ENCODE measurements at regions not wholly inside any gene's neighbourhood (a gene's known extent, or its start where the extent isn't known, plus 50 kb on each side); places are given as distances from the start of the nearest gene placed in this dataset.

DNA sequence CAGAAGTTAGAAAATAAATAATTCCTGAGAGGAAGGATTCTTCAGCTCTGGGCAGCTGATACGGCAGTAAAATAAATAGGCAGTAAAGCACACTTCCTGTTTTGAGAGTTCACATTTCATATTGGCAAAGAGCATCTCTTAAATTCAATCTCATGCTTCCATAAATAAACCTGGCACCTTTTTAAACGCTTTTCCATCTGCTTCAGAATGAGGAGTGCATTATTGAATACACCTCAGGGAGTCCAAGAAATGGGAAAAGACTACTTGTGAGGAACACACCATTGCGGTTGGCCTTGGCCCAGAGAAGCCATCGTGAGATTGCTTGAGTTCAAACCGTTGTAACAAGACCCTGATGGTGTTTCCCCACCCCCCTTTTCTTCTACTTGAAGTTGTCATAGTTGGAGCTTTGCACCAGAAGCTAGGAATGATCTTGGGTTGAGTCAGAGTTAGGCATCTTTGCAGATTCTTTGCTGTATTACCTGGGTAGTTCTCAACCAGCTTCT is 123.9 kb downstream of the RDH14 start:
- ChIA-PET CTCF (no interaction called here), POLR2A (no interaction called here)
- Histone ChIP-seq H3K4me3 (ENCODE audit: low read length) (no peak overlapping the region), H3K27me3 (ENCODE audit: control insufficient read depth in 2 of 2, insufficient read depth in 2 of 2, low read length in 2 of 2) (no peaks in the 10 kb centered on the region), H3K4me1 (ENCODE audit: control insufficient read depth in 2 of 2, insufficient read depth in 2 of 2, low read length in 2 of 2) (no peaks in the 10 kb centered on the region), H3K36me3 (ENCODE audit: control insufficient read depth in 2 of 3, insufficient read depth in 3 of 3, low read length in 3 of 3) (no peaks in the 10 kb centered on the region), H3K27ac (ENCODE audit: low read depth, low read length) (no peak overlapping the region), H3K9me3 (ENCODE audit: control insufficient read depth in 2 of 3, low read length in 3 of 3) (no peaks in the 10 kb centered on the region)
- Mint-ChIP-seq H3K36me3 (no peaks in the 10 kb centered on the region), H3K4me1 (no peaks in the 10 kb centered on the region), H3K9me3 (no peaks in the 10 kb centered on the region), H3K4me3 (no peak overlapping the region), H3K27me3 (peaks cover 6 to 31% (median 22%) of the 10 kb centered on the region in 5 donors), H3K27ac (no peak overlapping the region)
- no peak for ATAC-seq
- intact Hi-C loops (cut with micrococcal nuclease) = no loop called here
- no peak for DNase-seq

DNA sequence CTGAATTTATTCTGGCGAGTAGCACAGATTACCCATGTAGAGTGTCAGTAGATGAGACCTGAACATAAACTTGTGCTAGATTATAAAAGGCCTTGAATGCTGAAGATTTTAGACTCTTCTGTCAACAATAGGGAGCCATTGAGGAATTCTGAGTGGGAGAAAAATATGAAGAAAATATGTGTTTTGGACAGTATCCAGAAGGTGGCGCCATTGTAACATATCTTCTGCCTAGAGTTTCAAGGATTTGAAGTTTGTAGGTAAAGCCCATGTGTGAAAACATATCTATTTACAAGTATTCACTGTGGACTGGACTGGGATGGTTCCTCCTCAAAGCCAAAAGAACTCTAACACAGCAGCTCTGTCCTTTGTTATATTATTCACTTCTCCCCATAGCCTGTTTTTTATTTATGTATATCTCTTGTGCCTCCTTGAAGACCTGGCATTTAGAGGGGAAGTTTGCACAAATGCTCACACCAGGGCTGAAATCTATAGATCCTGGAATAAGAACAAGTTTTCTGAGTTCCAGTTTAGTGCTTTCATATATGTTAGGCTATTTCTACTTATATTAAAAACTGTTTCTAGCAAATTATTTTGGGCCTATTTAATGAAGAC is 124.9 kb downstream of the RDH14 start:
- intact Hi-C loops (cut with micrococcal nuclease) = loop anchor here (1.0 kb wide), 1 partner anchor 1428 kb away; no protein-coding TSS in a partner anchor
- ChIA-PET POLR2A (no interaction called here), CTCF (no interaction called here)
- Histone ChIP-seq H3K27ac (ENCODE audit: low read depth, low read length) (no peak overlapping the region), H3K27me3 (ENCODE audit: control insufficient read depth in 2 of 2, insufficient read depth in 2 of 2, low read length in 2 of 2) (no peaks in the 10 kb centered on the region), H3K4me1 (ENCODE audit: control insufficient read depth in 2 of 2, insufficient read depth in 2 of 2, low read length in 2 of 2) (no peaks in the 10 kb centered on the region), H3K4me3 (ENCODE audit: low read length) (no peak overlapping the region), H3K9me3 (ENCODE audit: control insufficient read depth in 2 of 3, low read length in 3 of 3) (no peaks in the 10 kb centered on the region), H3K36me3 (ENCODE audit: control insufficient read depth in 2 of 3, insufficient read depth in 3 of 3, low read length in 3 of 3) (no peaks in the 10 kb centered on the region)
- Mint-ChIP-seq H3K4me3 (no peak overlapping the region), H3K27ac (no peak overlapping the region), H3K36me3 (no peaks in the 10 kb centered on the region), H3K4me1 (no peaks in the 10 kb centered on the region), H3K27me3 (peaks cover 9 to 22% (median 13%) of the 10 kb centered on the region in 5 donors), H3K9me3 (no peaks in the 10 kb centered on the region)
- ATAC-seq = no peak
- DNase-seq = peak in 3 of 9 donors; percentile 2 to 18 (median 6)

DNA sequence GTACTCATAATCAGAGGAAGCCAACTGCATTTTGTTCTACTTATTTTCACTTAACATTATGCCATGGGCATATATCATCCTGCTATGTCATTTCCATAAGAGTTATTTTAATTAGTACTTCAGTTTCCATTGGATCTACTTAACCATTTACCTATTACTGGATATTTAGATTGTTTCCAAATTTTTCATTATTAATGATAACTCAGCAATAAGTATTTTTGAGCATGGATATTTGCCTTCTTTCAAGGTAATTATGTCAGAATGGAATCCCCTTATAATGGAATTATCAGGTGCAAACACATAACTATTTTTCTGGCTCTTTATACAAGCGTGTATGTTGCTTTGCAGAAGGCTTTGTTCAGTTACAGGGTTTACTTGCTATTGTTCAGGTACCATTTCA is 126.6 kb downstream of the RDH14 start:
- intact Hi-C loops (cut with micrococcal nuclease) = no loop called here

DNA sequence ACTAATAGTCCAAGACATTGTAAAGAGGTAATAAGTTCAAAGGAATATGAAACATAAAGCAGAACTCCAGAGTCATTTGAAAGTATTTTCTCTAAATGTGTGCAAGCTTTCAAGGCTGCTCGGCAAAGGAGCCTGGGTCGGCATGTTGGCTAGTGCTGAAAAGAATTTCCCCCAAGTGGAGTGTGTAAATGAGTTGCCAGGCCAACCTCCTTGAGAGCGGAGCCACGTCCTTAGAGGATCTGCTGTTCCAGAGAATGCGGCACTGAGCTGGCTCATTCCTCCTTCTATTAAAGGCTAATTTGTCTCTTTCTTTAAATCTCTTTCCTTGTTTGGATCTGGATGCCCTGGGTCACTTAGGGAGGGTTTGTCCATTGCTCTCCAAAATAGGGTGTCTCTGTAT is 127.5 kb downstream of the RDH14 start:
- H3K27me3 ChIP-seq (ENCODE audit: control insufficient read depth in 2 of 2, insufficient read depth in 2 of 2, low read length in 2 of 2) = no peaks in the 10 kb centered on the region
- no peak overlapping the region for H3K4me3 Mint-ChIP-seq
- no peaks in the 10 kb centered on the region for H3K4me1 ChIP-seq (ENCODE audit: control insufficient read depth in 2 of 2, insufficient read depth in 2 of 2, low read length in 2 of 2)
- intact Hi-C loops (cut with micrococcal nuclease) = no loop called here
- H3K27me3 Mint-ChIP-seq = peaks cover 5 to 14% (median 6%) of the 10 kb centered on the region in 5 donors
- H3K9me3 ChIP-seq (ENCODE audit: control insufficient read depth in 2 of 3, low read length in 3 of 3) = no peaks in the 10 kb centered on the region
- DNase-seq (no peak), ATAC-seq (no peak)
- H3K27ac Mint-ChIP-seq = no peak overlapping the region
- H3K4me1 Mint-ChIP-seq = no peaks in the 10 kb centered on the region
- H3K9me3 Mint-ChIP-seq = no peaks in the 10 kb centered on the region
- H3K27ac ChIP-seq (ENCODE audit: low read depth, low read length) = no peak overlapping the region
- ChIA-PET CTCF (interaction anchor here (0.8 kb wide), 1 partner anchor 1426 kb away, joined by 3 read pairs; no protein-coding TSS in a partner anchor), POLR2A (no interaction called here)
- H3K4me3 ChIP-seq (ENCODE audit: low read length) = no peak overlapping the region
- no peaks in the 10 kb centered on the region for H3K36me3 Mint-ChIP-seq
- no peaks in the 10 kb centered on the region for H3K36me3 ChIP-seq (ENCODE audit: control insufficient read depth in 2 of 3, insufficient read depth in 3 of 3, low read length in 3 of 3)

More for the DNA sequence above, 126.6 kb downstream of the RDH14 start:
- no peaks in the 10 kb centered on the region for H3K36me3 ChIP-seq (ENCODE audit: control insufficient read depth in 2 of 3, insufficient read depth in 3 of 3, low read length in 3 of 3)
- no peaks in the 10 kb centered on the region for H3K36me3 Mint-ChIP-seq
- no peak for DNase-seq
- CTCF ChIA-PET = no interaction called here
- peaks cover 5 to 14% (median 8%) of the 10 kb centered on the region in 5 donors for H3K27me3 Mint-ChIP-seq
- H3K4me3 Mint-ChIP-seq = no peak overlapping the region
- no peaks in the 10 kb centered on the region for H3K27me3 ChIP-seq (ENCODE audit: control insufficient read depth in 2 of 2, insufficient read depth in 2 of 2, low read length in 2 of 2)
- H3K4me1 ChIP-seq (ENCODE audit: control insufficient read depth in 2 of 2, insufficient read depth in 2 of 2, low read length in 2 of 2) = no peaks in the 10 kb centered on the region
- H3K4me1 Mint-ChIP-seq = no peaks in the 10 kb centered on the region
- H3K9me3 Mint-ChIP-seq = no peaks in the 10 kb centered on the region
- H3K4me3 ChIP-seq (ENCODE audit: low read length) = no peak overlapping the region
- no peak for ATAC-seq
- H3K27ac ChIP-seq (ENCODE audit: low read depth, low read length) = no peak overlapping the region
- H3K27ac Mint-ChIP-seq = no peak overlapping the region
- no peaks in the 10 kb centered on the region for H3K9me3 ChIP-seq (ENCODE audit: control insufficient read depth in 2 of 3, low read length in 3 of 3)
- POLR2A ChIA-PET = no interaction called here

DNA sequence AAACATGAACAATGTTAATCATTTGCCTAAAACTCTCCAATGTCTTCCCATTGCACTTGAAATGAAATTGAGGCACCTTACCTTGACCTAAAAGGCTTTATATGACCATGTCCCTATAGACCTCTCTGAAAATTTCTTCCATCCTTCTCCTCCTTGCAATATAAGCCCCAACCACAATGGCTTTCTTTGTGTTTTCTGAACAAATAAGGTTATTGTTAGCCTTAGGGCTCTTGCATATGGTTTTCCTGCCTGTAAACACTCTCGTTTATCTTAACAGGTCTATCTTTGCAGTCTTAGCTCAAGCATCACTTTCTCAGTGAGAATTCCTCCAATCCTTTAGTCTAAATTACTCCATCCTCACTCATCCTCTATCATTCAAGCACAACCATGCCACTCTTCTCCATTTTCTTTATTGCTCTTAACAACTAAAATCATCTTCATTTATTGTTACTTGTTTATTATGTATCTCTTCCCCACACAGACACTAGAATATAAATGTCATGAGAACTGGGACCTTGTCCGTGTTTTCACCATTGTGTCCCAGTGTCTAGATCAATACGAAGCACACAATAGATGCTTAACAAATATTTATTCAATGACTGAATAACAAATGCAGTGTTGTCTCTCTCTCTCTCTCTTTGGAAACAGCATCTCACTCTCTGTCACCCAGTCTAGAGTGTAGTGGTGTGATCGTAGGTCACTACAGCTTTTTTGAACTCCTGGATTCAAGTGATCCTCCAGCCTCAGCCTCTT is 129.3 kb downstream of the RDH14 start:
- no peak overlapping the region for H3K4me3 Mint-ChIP-seq
- Histone ChIP-seq H3K4me1 (ENCODE audit: control insufficient read depth in 2 of 2, insufficient read depth in 2 of 2, low read length in 2 of 2) (no peaks in the 10 kb centered on the region), H3K4me3 (ENCODE audit: low read length) (no peak overlapping the region), H3K27ac (ENCODE audit: low read depth, low read length) (no peak overlapping the region), H3K36me3 (ENCODE audit: control insufficient read depth in 2 of 3, insufficient read depth in 3 of 3, low read length in 3 of 3) (no peaks in the 10 kb centered on the region), H3K9me3 (ENCODE audit: control insufficient read depth in 2 of 3, low read length in 3 of 3) (no peaks in the 10 kb centered on the region), H3K27me3 (ENCODE audit: control insufficient read depth in 2 of 2, insufficient read depth in 2 of 2, low read length in 2 of 2) (no peaks in the 10 kb centered on the region)
- H3K27ac Mint-ChIP-seq = no peak overlapping the region
- no peaks in the 10 kb centered on the region for H3K9me3 Mint-ChIP-seq
- intact Hi-C loops (cut with micrococcal nuclease) = no loop called here
- H3K27me3 Mint-ChIP-seq = peaks cover 6 to 15% (median 11%) of the 10 kb centered on the region in 5 donors
- no peaks in the 10 kb centered on the region for H3K36me3 Mint-ChIP-seq
- no peak for DNase-seq
- ATAC-seq = no peak
- H3K4me1 Mint-ChIP-seq = no peaks in the 10 kb centered on the region
- POLR2A ChIA-PET = interaction anchor here (0.7 kb wide), 1 partner anchor 14 kb away, joined by 3 read pairs; no protein-coding TSS in a partner anchor
- CTCF ChIA-PET = no interaction called here

DNA sequence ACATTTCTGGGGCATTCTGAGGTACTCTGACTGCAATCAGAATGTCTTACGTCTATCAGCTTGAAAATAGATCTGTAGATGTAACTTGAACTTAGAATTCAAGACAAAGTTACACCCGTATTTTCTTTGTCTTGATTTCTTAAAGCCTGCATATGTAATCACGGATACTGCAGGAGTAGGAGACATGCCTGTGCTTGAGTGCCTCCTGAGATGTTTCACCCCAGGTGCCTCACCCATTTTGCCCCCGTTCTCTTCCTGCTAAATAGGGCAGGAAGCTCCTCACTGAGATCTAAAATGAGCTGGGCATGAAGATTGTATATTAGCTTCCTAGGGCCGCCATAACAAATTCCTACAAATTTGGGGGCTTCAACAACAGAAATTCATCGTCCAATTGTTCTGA is 131.9 kb downstream of the RDH14 start:
- ChIA-PET CTCF (no interaction called here), POLR2A (no interaction called here)
- H3K9me3 ChIP-seq (ENCODE audit: control insufficient read depth in 2 of 3, low read length in 3 of 3) = no peaks in the 10 kb centered on the region
- no peak overlapping the region for H3K4me3 ChIP-seq (ENCODE audit: low read length)
- ATAC-seq (no peak), DNase-seq (no peak)
- intact Hi-C loops (cut with micrococcal nuclease) = no loop called here
- no peaks in the 10 kb centered on the region for H3K36me3 Mint-ChIP-seq
- no peaks in the 10 kb centered on the region for H3K4me1 ChIP-seq (ENCODE audit: control insufficient read depth in 2 of 2, insufficient read depth in 2 of 2, low read length in 2 of 2)
- peaks cover 0 to 3% of the 10 kb centered on the region in 2 donors for H3K27me3 ChIP-seq (ENCODE audit: control insufficient read depth in 2 of 2, insufficient read depth in 2 of 2, low read length in 2 of 2)
- no peak overlapping the region for H3K27ac ChIP-seq (ENCODE audit: low read depth, low read length)
- H3K4me1 Mint-ChIP-seq = no peaks in the 10 kb centered on the region
- H3K27ac Mint-ChIP-seq = no peak overlapping the region
- H3K27me3 Mint-ChIP-seq = peaks cover 10 to 28% (median 13%) of the 10 kb centered on the region in 5 donors
- no peaks in the 10 kb centered on the region for H3K9me3 Mint-ChIP-seq
- H3K36me3 ChIP-seq (ENCODE audit: control insufficient read depth in 2 of 3, insufficient read depth in 3 of 3, low read length in 3 of 3) = no peaks in the 10 kb centered on the region
- no peak overlapping the region for H3K4me3 Mint-ChIP-seq

DNA sequence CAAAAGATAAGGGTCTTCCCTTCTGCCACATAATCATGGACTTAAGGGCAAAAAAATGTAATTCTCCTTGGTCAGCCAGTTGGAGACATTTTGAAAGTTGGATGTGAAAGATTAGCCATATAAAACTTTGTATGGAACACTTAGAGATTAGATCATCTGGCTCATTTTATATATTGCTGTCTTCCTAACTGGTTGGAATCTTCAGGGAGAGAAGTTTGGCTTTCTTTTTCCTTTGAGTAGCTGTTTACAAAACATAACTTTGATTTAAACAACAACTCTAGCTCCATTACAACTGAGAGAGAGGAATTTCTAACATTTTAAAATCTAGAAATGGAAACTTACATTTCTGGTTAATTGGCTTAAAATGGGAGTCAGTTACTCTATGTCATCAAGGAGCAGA is 132.7 kb downstream of the RDH14 start:
- no peaks in the 10 kb centered on the region for H3K4me1 ChIP-seq (ENCODE audit: control insufficient read depth in 2 of 2, insufficient read depth in 2 of 2, low read length in 2 of 2)
- H3K4me3 ChIP-seq (ENCODE audit: low read length) = no peak overlapping the region
- peaks cover 7 to 24% (median 16%) of the 10 kb centered on the region in 5 donors for H3K27me3 Mint-ChIP-seq
- POLR2A ChIA-PET = no interaction called here
- intact Hi-C loops (cut with micrococcal nuclease) = no loop called here
- H3K27ac ChIP-seq (ENCODE audit: low read depth, low read length) = no peak overlapping the region
- no peaks in the 10 kb centered on the region for H3K9me3 ChIP-seq (ENCODE audit: control insufficient read depth in 2 of 3, low read length in 3 of 3)
- CTCF ChIA-PET = no interaction called here
- no peaks in the 10 kb centered on the region for H3K36me3 Mint-ChIP-seq
- H3K36me3 ChIP-seq (ENCODE audit: control insufficient read depth in 2 of 3, insufficient read depth in 3 of 3, low read length in 3 of 3) = no peaks in the 10 kb centered on the region
- peaks cover 0 to 3% of the 10 kb centered on the region in 2 donors for H3K27me3 ChIP-seq (ENCODE audit: control insufficient read depth in 2 of 2, insufficient read depth in 2 of 2, low read length in 2 of 2)
- no peaks in the 10 kb centered on the region for H3K4me1 Mint-ChIP-seq
- ATAC-seq = no peak
- H3K27ac Mint-ChIP-seq = no peak overlapping the region
- DNase-seq = no peak
- H3K9me3 Mint-ChIP-seq = no peaks in the 10 kb centered on the region
- H3K4me3 Mint-ChIP-seq = no peak overlapping the region
